HG02852 (cell line): ENCODE measurements at regions not wholly inside any gene's neighbourhood (a gene's known extent, or its start where the extent isn't known, plus 50 kb on each side); places are given as distances from the start of the nearest gene placed in this dataset.

Source experiments
- ATAC-seq: cut with Tn5 transposase; IDR thresholded peaks from one replicate; pipeline ENCODE4 v1.9.1; 2021; ENCODE audit warnings: mild to moderate bottlenecking, moderate library complexity; ENCODE audit not compliant: unreplicated experiment

DNA sequence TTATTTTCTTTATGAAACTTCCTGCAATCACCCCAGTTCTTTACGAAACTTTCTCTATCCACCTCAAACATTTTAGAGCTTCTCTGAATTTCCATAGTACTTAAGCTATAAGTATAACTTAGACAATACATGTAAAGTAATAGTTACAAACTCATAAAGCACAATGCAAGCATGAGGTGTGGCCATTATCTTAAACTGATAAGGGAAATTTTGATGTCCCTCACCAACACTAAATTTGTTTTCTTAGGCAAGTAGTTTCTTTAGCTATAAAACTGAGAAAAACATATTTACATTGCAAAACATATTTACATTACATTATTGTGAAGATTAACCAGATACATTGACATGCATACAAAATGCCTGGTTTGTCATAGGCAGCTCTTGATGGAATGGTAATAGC, 146.4 kb upstream of the ATP1B1 start:
- no peak for ATAC-seq

DNA sequence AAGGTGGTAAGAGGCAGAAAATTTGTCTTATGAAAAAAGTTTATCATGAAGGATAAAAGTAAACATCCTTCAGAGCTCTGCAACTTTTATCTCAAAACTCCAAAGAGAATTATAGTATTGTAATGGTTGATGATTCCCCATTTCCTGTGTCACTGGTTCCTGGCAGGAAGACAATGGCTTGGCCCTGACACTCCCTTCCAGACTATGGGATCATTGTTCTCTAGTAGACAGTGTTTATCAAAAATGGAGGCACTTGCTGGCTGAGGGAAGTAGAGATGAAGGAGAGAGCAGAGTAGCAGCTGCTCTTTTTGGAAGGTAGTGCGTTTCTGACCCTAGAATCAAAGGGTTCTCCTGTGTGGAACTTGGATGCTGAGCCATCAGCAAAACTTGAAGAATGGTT, 145.9 kb upstream of the ATP1B1 start:
- ATAC-seq, result no peak

DNA sequence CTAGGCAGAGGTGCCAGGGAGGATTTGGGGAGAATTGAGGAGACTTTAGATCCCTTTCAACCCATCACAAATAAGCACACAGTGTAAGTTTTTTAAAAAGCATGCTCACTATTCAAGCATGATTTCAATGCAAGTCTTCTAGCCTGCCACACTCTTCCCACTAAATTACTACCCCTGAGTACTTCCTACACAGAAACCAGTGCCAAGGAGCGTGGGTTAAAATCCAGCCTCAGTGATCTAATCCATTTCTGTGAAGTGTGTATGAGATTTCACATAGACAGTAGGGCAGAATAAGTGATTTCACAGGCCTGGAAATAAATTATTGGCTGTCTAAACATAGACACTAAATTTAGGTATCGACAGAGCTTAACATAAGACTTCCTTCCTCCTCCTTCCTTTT, 142.9 kb upstream of the ATP1B1 start:
- no peak for ATAC-seq

DNA sequence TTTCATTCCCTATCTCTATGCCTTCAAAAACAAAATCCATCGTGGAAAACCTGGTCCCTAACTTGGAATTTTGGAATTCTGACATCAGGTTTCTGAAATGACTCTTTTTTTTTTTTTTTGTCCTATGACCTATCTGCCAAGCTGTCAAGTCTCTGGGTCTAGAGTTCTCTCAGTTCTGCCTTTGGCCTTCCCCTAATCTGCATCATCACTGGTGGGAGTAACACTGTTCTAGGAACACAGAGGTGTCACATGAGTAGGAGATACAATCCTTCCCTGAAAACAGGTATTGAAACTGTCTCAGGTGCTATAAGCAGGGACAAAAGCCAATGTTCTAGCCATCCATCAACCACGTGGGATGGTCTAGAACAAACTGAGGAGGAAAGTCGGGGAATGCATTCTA, 142.0 kb upstream of the ATP1B1 start:
- ATAC-seq, result peak; percentile 55

DNA sequence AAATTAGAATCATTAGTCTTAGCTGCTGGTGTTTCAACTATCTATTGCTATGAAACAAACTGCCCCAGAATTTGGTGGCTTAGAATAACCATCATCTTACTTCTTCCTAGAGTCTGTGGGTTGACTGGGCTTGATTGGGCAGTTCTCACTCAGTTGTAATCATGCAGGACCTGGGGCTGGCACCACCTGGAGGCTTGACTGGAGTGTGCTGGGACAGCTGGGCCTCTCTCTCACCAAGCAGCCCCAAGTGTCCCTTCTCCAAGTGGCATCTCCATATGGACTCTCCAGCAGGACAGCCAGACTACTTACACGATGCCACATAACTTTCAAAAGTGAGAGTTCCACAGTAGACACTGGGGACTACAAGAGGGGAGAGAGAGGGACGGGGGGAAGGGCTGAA, 140.3 kb upstream of the ATP1B1 start:
- no peak for ATAC-seq

DNA sequence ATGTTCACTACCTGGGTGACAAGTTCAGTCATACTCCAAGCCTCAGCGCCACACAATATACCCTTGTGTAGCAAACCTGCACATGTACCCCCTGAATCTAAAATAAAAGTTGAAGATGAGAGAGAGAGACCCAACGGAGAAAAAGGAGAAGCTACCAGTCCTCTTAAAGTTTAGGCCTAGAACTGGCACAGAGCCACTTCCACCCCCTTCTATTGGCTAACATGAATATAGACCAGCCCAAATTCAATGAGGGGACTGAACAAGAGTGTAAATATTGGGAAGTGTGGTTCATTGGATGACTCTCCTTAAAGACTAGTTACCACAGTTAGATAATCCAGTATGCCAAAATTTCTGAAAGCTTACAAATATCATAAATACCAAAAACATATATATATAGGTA, 139.9 kb upstream of the ATP1B1 start:
- ATAC-seq, result no peak

DNA sequence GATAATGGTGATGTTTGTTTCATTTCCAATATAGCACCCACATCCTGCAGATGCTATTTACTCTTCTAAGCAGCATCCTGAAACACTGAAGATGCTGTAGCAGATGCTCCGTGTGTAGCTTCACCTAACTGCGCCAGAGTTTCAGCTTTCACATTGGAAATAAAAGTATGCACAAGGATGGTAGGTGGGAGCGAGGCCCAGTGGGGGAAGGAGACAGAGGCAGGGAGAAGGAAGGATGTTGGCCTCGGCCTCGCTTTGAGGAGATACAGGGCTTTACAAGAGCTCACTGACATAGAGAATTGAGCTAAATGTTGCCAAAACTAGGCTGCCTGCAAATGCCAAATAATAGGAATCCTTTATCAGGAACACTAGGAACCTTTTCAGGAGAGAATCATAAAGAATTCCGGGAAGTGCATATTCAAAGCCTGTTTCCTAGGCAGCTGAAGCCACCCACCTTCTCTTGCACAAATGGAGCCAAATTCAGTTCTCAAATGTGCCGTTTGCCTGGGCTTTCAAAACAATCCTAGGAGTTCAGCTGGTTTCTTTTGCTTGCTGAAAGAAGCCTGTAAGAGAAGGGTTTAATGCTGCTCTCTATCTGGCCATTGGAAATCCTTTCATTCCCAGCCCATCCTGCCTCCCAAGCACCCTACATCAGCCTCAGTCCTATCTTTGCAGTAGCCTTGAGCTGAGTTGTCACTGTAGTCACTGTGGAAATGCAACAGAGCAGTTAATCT, 135.4 kb upstream of the ATP1B1 start:
- no peak for ATAC-seq

DNA sequence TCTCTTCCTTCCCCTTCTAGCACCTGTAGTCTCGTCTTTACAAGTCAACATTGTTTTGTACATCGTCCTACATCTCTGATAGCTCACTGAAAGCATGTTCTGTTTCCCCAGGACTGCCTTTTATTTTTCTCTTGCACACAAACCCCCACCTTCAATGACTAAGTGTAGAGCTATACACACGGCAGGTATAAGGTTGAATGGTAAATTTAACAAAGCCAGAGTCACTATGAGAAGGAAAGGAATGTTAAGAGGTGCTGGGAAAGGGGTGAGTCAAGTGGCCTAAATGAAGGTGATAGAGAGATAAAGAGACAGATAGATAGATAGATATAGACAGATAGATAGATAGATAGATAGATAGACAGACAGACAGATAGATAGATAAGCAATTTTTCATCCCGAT, 134.3 kb upstream of the ATP1B1 start:
- ATAC-seq, result no peak

DNA sequence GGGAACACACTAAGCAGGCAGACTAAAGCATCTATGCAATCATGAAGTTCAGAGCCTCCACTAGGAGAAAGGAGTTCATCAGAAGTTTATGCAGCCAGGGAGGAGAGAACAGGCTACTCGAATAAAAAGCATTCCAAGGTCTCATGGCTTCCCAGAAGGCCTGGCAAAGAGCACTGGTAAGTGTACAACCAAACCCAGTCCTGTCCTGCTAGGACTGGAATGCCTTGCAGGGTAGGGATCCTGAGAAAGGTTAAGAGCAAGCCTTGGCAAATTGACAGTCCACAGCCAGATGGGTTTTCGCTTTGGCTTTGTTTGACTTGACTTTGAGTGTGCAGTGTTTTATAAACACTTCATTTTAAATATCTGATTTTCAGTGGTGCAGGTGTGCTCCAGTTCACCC, 133.6 kb upstream of the ATP1B1 start:
- ATAC-seq, result no peak

DNA sequence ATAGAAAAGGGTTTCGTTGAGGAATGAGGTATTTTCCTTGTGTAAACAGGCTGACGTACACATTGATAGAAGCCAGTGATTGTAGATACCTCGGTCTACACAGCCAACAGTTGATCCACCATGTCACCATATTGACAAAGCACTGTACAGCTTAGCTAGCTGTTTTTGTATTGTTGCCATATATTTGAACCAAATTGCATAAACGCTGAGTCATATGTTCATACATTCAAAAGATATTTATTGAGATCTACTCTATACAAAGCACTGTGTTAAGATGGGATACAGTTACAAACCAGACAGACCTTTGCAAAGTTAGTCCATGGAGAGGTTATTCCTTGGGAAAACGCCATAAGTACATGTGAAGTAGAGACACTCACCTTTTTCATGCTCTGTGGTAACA, 132.4 kb upstream of the ATP1B1 start:
- ATAC-seq, result no peak

DNA sequence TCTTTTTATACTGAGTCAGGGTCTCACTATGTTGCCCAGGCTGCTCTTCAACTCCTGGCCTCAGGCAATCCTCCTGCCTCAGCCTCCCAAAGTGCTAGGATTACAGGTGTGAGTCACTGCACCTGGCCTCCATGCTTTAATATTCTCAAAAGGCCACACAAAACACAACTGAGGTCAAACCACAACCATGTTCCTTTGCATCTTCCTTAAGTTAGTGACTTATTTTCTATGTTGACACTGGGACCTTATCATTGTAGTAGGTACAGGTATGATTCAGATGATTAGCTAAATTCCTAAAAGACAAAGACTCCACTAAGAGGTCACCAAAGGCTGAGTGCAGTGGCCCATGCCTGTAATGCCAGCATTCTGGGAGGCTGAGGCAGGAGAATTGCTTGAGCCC, 131.9 kb upstream of the ATP1B1 start:
- ATAC-seq, result no peak

DNA sequence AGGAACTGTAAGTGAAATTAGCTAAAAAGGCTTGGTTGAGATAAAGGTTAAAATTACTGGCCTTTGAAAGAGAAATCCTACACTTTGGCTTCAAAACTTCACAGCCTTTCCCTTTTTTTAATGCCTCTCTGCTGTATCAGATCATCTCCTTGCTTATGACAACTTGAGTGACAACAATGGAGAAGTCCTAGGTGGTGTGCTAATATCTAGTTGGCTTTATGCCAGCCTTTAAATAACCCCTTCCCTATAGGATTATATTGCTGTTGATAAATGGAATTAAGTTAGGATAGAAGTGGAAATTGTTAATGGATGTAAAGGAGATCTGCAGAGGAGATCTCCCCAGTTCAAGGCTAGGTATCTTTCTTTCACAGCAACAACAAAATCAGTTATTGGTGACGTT, 130.2 kb upstream of the ATP1B1 start:
- no peak for ATAC-seq

DNA sequence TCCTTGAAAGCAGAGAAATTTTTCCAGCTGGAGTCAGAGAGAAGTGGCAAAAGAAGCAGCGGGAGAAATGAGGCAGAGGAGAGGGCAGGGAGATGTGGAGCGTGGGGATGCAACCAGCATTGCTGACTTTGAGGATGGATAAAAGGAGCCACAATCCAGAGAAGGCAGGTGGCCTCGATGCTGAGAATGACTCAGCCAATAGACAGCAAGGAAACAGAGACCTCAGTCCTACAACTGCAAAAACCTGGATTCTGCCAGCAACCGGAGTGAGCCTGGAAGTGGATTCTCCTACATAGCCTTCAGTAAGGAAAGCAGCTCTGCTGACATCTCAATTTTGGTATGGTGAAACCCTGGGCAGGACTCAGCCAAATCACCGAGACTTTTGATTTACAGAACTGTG, 128.9 kb upstream of the ATP1B1 start:
- no peak for ATAC-seq

DNA sequence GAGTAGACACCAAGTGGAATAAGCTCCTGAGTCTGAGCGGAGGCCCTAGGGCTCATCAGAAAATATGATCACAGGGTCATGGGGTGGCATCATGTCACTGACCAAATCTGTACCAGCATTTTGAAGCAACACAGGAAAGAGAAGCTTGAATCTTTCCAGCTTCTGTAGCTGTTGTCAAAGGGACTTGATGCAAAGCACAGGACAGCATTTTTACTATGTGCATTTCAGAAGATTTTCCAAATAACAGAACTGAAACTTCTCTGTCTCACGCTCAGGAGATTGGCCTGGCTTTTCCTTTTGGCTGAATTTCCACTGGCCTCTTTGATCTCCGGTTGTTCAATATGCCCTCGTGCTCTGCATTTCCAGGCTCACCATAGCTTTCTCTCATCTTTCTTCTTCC, 127.2 kb upstream of the ATP1B1 start:
- no peak for ATAC-seq

DNA sequence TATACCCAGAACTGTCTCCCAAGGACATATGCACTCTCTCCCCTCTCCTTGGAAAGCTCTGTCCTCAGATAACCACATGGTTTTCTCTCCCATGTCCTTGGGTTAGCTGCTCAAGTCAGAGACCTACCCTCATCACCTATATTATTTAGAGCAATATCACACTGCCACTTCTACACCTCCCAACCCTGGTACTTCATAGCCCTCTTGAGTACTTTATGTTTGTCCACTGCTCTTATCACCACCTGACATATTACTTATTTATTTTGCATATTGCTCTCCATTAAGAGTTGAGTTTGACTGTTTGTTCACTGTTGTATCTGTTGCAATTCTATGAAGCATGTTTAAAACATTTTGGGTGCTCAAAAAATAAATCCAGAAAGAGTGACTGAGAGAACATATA, 126.3 kb upstream of the ATP1B1 start:
- no peak for ATAC-seq

DNA sequence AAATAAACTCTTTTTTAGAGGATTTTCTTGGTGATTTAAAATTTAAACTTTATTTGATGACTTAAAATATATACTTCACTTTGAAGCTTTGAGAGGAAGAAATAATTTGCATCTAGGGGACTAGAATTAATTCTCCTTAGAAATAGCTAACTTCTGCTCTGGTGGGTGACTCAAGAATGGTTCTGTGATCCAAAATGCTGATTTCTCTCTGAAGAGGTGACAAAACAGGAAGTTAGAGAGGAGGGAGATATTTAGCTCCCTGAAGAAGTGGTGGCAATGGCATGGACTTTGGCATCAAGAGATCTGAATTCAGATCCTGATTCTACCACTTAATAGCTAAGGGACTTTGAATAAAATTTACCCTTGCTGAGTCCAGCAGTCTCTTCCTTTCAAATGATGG, 125.8 kb upstream of the ATP1B1 start:
- ATAC-seq, result no peak

DNA sequence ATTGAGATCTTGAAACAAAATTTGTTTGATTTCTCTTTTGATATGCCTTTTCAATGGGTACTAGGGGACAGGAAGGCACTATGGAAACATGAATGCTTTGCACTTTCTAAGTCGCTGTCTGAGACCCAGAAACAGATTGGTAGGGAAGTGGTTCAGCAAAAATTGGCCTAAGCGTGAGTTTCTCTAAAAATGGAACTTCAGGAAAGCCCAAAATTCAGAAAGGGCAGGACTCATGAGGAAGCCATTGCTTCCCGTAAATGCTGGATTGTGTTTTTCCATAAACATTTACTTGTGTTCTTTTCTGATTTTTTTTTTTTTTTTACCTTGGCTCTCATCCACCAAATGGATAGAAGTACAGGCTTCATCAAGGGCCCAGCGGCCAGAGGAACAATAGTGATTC, 123.7 kb upstream of the ATP1B1 start:
- no peak for ATAC-seq

DNA sequence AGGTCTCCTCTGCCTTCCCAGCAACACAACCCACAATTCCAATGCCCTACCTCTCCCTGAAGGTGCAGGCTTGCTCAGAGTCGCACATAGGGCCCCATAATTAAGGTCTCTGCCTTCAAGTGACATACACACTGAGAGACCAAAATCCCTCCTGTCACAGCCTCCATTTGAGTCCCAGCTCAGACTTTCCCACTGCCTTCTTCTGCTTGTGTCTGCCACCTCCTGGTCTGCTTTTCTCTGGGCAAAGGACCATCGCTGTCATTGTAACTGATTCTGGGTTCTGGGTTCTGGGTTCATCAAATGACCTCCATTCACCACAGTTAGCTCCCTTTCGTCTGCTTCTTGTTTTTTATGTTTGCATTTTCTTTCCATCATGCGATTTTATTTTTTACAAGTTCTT, 119.2 kb upstream of the ATP1B1 start:
- no peak for ATAC-seq

DNA sequence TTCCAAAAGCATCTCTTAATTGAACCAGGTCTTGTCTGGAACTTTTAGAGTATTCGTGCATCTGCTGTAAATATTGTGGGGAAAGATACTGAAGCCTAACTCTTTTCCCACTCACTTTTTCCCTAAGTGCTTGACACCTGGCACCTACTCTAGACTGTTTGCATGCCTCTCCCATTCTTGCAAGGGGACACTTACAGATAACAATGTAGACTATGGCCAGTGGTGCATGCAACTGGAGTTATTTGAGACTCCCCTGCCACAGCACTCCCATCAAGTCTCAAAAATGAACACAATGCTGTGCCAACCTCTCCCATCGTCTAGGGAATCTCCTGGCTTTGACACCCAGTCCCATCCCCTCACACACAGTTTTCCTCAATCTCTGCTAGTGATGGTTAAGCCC, 118.6 kb upstream of the ATP1B1 start:
- ATAC-seq, result no peak

DNA sequence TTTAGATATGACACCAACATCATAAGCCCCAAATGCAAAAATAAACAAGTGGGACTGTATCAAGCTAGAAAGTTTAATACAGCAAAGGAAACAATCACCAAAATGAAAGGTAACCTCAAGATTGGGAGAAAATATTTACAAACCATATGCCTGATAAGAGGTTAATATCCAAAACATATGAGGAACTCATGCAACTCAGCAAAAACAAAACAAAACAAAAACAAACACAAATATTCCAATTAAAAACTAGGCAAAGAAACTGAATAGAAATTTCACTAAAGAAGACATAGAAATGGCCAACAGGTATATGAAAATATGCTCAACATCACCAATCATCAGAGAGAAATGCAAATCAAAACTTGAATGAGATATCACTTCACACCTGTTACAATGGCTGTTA, 116.5 kb upstream of the ATP1B1 start:
- no peak for ATAC-seq

DNA sequence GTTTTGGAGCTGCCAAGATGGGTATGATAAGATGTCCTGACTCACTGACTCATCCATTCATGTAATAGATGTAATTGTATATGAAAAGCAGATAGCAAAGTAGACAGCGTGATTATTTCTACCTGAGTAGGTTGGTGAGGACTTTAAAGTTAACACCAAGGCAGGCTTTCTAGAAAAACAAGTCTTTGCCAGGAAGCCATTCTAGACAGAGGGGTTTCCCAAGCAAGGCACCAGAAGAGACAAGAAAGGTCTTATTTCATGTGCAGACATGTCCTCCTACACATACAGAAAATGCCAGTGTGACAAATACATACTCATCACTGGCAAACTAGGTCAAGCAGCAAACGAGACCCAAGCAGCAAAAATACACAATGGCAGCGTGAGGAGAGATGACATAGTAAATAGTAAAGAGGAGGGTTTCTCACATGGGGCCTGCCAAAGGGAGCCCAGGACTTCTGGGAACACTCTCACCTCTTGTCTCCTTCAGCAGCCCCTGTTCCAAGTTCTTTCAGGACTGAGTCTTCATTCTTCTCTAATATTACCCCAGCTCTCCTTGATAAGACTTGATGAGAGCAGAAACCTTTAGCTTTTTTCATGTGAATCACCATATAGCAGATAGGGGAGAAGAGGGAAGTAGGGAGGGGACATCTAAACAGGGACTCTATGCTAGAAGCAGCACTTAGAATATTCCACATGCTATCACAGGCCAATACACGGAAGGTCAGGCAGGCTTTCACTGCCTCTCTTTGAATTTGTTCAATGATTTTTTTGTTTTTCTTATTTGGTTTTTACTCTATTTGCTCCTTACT, 114.6 kb upstream of the ATP1B1 start:
- no peak for ATAC-seq

DNA sequence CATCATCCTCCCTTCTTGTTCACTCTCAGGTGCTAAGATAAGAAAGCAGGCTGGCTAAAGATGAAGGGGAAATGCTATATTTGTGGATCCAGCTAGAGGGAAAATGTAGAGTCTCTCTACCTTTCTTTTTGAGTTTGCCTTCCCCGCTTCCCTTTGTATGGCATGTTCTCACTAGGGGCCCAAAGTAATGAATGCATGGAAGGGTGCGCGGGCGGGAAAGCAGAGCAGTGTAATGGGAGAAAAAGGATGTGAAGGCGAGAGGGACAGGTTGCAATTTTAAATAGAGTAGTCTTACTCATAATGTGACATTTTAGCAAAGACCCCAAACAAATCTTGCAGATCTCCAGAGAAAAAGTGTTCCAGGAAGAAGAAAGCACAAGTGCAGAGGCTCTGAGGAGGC, 105.1 kb upstream of the ATP1B1 start:
- ATAC-seq, result no peak
